ENCODE measurements at regions not wholly inside any gene's neighbourhood (a gene's known extent, or its start where the extent isn't known, plus 50 kb on each side); places are given as distances from the start of the nearest gene placed in this dataset.

GRCh38 chr6:150539111-150539510, 60.6 kb upstream of the PLEKHG1 start (continued):
- no peak for TF ChIP-seq CTBP2 (IDR thresholded peaks at IDR 0.05; ENCODE audit: borderline replicate concordance, insufficient read depth, insufficient read length, low read length)
- TF ChIP-seq RFX5 (IDR thresholded peaks at IDR 0.05; ENCODE audit: borderline replicate concordance, low read depth, low read length) = no peak
- TF ChIP-seq KDM1A (IDR thresholded peaks at IDR 0.05; ENCODE audit: borderline replicate concordance, low read length) = no peak
- no peak for TF ChIP-seq TBP (IDR thresholded peaks at IDR 0.05; ENCODE audit: low read depth, low read length)

All from H1 (cell line).